ENCODE measurements at regions not wholly inside any gene's neighbourhood (a gene's known extent, or its start where the extent isn't known, plus 50 kb on each side); places are given as distances from the start of the nearest gene placed in this dataset.

DNA sequence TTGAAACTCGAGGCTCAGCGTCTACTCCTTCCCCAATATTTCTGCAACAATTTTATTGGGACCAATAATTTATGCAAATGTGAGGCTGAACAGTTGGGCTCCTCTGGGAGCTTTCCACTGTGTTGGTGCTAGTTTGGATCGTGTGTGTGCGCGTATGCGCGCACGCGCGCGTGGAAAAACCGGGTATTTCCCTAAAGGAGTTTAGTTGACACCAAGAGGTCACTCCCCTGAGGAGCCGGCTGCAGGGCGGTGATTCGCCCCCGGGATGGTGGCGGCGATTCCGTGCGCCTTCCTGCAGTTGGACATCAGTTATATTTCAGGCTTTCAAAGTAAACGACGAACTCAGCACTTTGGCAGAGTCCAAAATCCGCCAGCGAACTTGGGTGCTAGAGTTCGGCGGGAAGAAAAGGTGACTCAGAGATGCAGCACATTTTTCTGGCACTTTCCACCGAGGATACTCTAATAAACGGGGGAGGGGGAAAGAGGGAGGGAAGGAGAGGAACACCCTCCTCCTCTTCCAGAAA lies 186.5 kb upstream of the FANCL start:
- no peaks in the 10 kb centered on the region for H3K4me1 ChIP-seq
- TF ChIP-seq, protein P1, sequence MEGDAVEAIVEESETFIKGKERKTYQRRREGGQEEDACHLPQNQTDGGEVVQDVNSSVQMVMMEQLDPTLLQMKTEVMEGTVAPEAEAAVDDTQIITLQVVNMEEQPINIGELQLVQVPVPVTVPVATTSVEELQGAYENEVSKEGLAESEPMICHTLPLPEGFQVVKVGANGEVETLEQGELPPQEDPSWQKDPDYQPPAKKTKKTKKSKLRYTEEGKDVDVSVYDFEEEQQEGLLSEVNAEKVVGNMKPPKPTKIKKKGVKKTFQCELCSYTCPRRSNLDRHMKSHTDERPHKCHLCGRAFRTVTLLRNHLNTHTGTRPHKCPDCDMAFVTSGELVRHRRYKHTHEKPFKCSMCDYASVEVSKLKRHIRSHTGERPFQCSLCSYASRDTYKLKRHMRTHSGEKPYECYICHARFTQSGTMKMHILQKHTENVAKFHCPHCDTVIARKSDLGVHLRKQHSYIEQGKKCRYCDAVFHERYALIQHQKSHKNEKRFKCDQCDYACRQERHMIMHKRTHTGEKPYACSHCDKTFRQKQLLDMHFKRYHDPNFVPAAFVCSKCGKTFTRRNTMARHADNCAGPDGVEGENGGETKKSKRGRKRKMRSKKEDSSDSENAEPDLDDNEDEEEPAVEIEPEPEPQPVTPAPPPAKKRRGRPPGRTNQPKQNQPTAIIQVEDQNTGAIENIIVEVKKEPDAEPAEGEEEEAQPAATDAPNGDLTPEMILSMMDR (IDR thresholded peaks at IDR 0.05; ENCODE audit: low read depth, low read length), result no peak
- no peak for DNase-seq
- H3K9me3 ChIP-seq, result no peaks in the 10 kb centered on the region
- H3K27me3 ChIP-seq, result no peaks in the 10 kb centered on the region
- H3K36me3 ChIP-seq, result no peaks in the 10 kb centered on the region
- H3K4me3 ChIP-seq (ENCODE audit: low read depth, low read length), result peak overlapping the region; percentile 63

DNA sequence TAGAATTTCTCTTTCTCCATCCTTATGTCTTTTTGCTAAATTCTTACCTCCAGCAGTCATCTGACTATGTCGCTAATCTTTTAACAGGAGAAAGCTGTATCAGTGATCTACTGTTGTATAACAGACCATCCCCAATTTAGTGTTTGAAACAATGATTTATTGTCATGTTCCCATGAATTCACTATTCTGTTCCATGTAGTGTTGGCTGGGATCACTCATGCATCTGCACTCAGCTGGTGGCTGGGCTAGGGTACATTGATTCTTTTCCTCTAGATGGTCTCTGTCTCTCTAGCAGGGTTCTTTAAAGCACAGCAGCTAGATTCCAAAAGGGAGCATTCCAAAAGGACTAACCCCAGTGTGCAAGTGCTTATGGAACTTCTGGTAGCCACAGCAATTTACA lies 184.2 kb upstream of the FANCL start:
- no peaks in the 10 kb centered on the region for H3K27me3 ChIP-seq
- DNase-seq, result no peak
- TF ChIP-seq, protein P1 (IDR thresholded peaks at IDR 0.05; ENCODE audit: low read depth, low read length), result no peak
- no peaks in the 10 kb centered on the region for H3K36me3 ChIP-seq
- H3K4me3 ChIP-seq (ENCODE audit: low read depth, low read length), result no peak overlapping the region
- no peaks in the 10 kb centered on the region for H3K4me1 ChIP-seq
- no peaks in the 10 kb centered on the region for H3K9me3 ChIP-seq

DNA sequence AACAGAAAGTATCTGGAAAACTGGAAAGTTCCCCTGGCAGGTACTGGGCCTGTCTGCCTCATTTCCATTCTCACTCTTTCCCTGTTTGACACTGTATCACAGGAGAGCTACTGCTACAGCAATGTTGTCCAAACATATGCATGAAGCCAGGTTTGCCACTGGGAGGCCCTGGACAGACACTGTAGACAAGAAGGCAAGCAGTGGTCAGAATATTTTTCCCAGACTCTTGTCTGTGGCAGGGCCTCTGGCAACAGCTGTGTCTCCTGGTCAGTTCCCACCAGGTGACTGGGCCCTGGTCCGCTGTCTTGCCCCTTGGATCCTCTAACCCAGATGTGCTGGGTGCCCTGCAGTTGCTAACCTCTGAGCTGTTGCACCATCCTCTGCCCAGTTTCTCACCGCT lies 178.9 kb upstream of the FANCL start:
- TF ChIP-seq, protein P1 (IDR thresholded peaks at IDR 0.05; ENCODE audit: low read depth, low read length), result no peak
- DNase-seq, result no peak
- Histone ChIP-seq H3K9me3 (no peaks in the 10 kb centered on the region), H3K27me3 (no peaks in the 10 kb centered on the region), H3K4me1 (no peaks in the 10 kb centered on the region), H3K4me3 (ENCODE audit: low read depth, low read length) (no peak overlapping the region), H3K36me3 (no peaks in the 10 kb centered on the region)

DNA sequence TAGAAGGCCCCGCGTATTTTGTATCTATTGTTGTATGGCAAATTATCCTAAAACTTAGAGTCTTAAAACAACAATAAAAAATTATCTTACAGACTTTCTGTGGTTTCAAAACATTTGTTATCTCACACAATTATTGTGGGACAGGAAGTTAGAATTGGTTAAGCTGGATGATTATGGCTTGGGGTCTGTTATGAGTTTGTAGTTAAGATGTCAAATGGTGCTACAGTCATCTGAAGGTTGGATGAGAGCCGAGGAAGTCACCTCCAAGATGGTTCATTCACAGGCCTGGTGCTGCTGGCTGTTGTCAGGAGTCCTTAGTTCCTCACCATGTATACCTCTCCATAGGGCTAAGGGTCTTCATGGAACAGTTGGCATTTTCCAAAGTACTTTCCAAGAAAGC lies 175.6 kb upstream of the FANCL start:
- no peak for DNase-seq
- no peaks in the 10 kb centered on the region for H3K9me3 ChIP-seq
- no peaks in the 10 kb centered on the region for H3K36me3 ChIP-seq
- H3K27me3 ChIP-seq, result no peaks in the 10 kb centered on the region
- TF ChIP-seq, protein P1 (IDR thresholded peaks at IDR 0.05; ENCODE audit: low read depth, low read length), result no peak
- H3K4me1 ChIP-seq, result no peaks in the 10 kb centered on the region
- H3K4me3 ChIP-seq (ENCODE audit: low read depth, low read length), result no peak overlapping the region

DNA sequence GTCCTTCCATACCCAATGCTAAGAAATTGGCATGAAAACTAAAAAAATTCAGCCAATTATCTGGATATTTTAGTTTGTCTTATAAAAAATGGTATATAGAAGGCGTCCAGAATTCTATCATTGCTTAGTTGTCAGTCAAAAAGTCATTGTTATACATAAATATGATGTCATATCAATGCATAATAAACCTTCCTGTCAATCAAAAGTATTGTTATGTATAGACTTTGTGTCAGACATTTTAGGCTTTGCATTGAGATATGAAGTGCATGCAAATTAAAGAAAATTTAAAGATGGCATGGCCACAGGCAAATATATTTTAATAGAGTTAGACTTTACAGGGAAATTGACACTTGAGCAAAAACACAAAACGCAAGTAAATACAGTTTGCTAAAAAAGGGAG lies 173.4 kb upstream of the FANCL start:
- Histone ChIP-seq H3K9me3 (no peaks in the 10 kb centered on the region), H3K4me3 (ENCODE audit: low read depth, low read length) (no peak overlapping the region), H3K36me3 (no peaks in the 10 kb centered on the region), H3K4me1 (no peaks in the 10 kb centered on the region), H3K27me3 (no peaks in the 10 kb centered on the region)
- no peak for DNase-seq
- TF ChIP-seq, protein P1 (IDR thresholded peaks at IDR 0.05; ENCODE audit: low read depth, low read length), result no peak

DNA sequence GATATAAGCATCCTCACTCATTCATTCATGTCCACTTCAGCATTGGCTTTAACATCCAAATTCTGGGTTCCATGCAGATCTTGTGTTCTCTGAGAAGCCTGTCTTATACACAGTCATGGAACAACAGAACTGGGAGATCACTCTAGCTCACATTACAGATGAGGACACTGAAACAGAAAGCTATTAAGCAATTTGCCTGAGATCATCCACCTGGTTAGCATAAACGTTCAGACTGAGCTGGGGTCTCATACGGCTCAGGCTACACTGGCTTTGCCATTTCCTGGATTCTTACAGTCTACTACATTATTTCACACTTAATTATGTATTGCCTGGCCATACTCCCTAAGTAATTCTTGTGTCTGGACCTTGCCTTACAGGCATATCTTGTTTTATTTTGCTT lies 169.4 kb upstream of the FANCL start:
- H3K36me3 ChIP-seq, result no peaks in the 10 kb centered on the region
- no peaks in the 10 kb centered on the region for H3K4me1 ChIP-seq
- H3K9me3 ChIP-seq, result no peaks in the 10 kb centered on the region
- TF ChIP-seq, protein P1 (IDR thresholded peaks at IDR 0.05; ENCODE audit: low read depth, low read length), result no peak
- DNase-seq, result no peak
- H3K4me3 ChIP-seq (ENCODE audit: low read depth, low read length), result no peak overlapping the region
- H3K27me3 ChIP-seq, result no peaks in the 10 kb centered on the region

All from BE2C (cell line).